SK-N-SH treated with all-trans-retinoic acid at 6 μM for 48 hours (cell line): ENCODE measurements at regions not wholly inside any gene's neighbourhood (a gene's known extent, or its start where the extent isn't known, plus 50 kb on each side); places are given as distances from the start of the nearest gene placed in this dataset.

Experiments
- ATAC-seq: fragments of 200-7000 bp; cut with Tn5 transposase; 3 replicates; pipeline ENCODE4 v1.9.1; 2020; ENCODE audit warnings: mild to moderate bottlenecking, moderate library complexity
- ARNTL ChIP-seq: fragments of 450-650 bp; formaldehyde crosslinking; IDR thresholded peaks from 2 replicates; pipeline ENCODE4 v1.5.0; 2020; ENCODE audit warnings: low read depth, mild to moderate bottlenecking, moderate library complexity, borderline replicate concordance
- CSDC2 ChIP-seq: fragments of 250-450 bp; sonication (Bioruptor Pico); IDR thresholded peaks from 2 replicates; pipeline ENCODE4 v1.5.0; 2020; ENCODE audit warnings: mild to moderate bottlenecking, moderate library complexity
- ESRRG ChIP-seq: fragments of 250-450 bp; sonication (Bioruptor Pico); IDR thresholded peaks from 2 replicates; pipeline ENCODE4 v1.6.1; 2021; ENCODE audit warnings: mild to moderate bottlenecking
- GLIS3 ChIP-seq: fragments of 250-450 bp; sonication (Bioruptor Pico); IDR thresholded peaks from 2 replicates; pipeline ENCODE4 v1.5.0; 2020; ENCODE audit warnings: mild to moderate bottlenecking, moderate library complexity
- ISL1 ChIP-seq: fragments of 250-450 bp; sonication (Bioruptor Pico); IDR thresholded peaks from 2 replicates; pipeline ENCODE4 v2.1.2; 2022; ENCODE audit warnings: mild to moderate bottlenecking, moderate library complexity
- OSR1 ChIP-seq: fragments of 250-450 bp; sonication (Bioruptor Pico); IDR thresholded peaks from 2 replicates; pipeline ENCODE4 v1.8.0; 2022; ENCODE audit warnings: moderate library complexity, mild to moderate bottlenecking, inconsistent platforms
- POU6F1 ChIP-seq: fragments of 250-450 bp; sonication (Bioruptor Pico); IDR thresholded peaks from 2 replicates; pipeline ENCODE4 v1.8.0; 2021; ENCODE audit warnings: low read depth, mild to moderate bottlenecking, moderate library complexity, borderline replicate concordance
- PPARA ChIP-seq: fragments of 250-450 bp; sonication (Bioruptor Pico); IDR thresholded peaks from 2 replicates; pipeline ENCODE4 v1.5.0; 2020; ENCODE audit warnings: mild to moderate bottlenecking, borderline replicate concordance
- RARB ChIP-seq: fragments of 250-450 bp; sonication (Bioruptor Pico); IDR thresholded peaks from 2 replicates; pipeline ENCODE4 v1.8.0; 2021; ENCODE audit warnings: mild to moderate bottlenecking, moderate library complexity
- SNAI2 ChIP-seq: fragments of 250-450 bp; sonication (Bioruptor Pico); IDR thresholded peaks from 2 replicates; pipeline ENCODE4 v1.5.0; 2020; ENCODE audit warnings: mild to moderate bottlenecking, moderate library complexity
- TCF4 ChIP-seq: fragments of 250-450 bp; sonication (Bioruptor Pico); IDR thresholded peaks from 2 replicates; pipeline ENCODE4 v1.8.0; 2021; ENCODE audit warnings: mild to moderate bottlenecking, moderate library complexity, borderline replicate concordance
- TOX ChIP-seq: fragments of 250-450 bp; sonication (Bioruptor Pico); IDR thresholded peaks from 2 replicates; pipeline ENCODE4 v1.8.0; 2021; ENCODE audit warnings: mild to moderate bottlenecking, moderate library complexity, borderline replicate concordance
- TSHZ2 ChIP-seq: fragments of 250-450 bp; sonication (Bioruptor Pico); IDR thresholded peaks from 2 replicates; pipeline ENCODE4 v1.5.0; 2020; ENCODE audit warnings: mild to moderate bottlenecking, moderate library complexity
- ZC3H10 ChIP-seq: fragments of 250-450 bp; sonication (Bioruptor Pico); IDR thresholded peaks from 2 replicates; pipeline ENCODE4 v1.5.1; 2021; ENCODE audit warnings: mild to moderate bottlenecking, moderate library complexity
- ZFP30 ChIP-seq: fragments of 450-650 bp; formaldehyde crosslinking; IDR thresholded peaks from 2 replicates; pipeline ENCODE4 v1.5.0; 2022; ENCODE audit warnings: mild to moderate bottlenecking, moderate library complexity
- ZNF70 ChIP-seq: fragments of 450-650 bp; formaldehyde crosslinking; IDR thresholded peaks from 2 replicates; pipeline ENCODE4 v1.5.0; 2020; ENCODE audit warnings: mild to moderate bottlenecking, moderate library complexity
- ZNF8 ChIP-seq: fragments of 450-650 bp; formaldehyde crosslinking; IDR thresholded peaks from 2 replicates; pipeline ENCODE4 v1.5.0; 2020; ENCODE audit warnings: mild to moderate bottlenecking, moderate library complexity
- TF ChIP-seq, protein P1 (sequence below): fragments of 250-450 bp; sonication (Bioruptor Pico); IDR thresholded peaks from 2 replicates; pipeline ENCODE4 v1.5.1; 2021; ENCODE audit warnings: mild to moderate bottlenecking, moderate library complexity
- TF ChIP-seq, protein P2 (sequence below): fragments of 250-450 bp; sonication (Bioruptor Pico); IDR thresholded peaks from 2 replicates; pipeline ENCODE4 v1.8.0; 2020; ENCODE audit warnings: mild to moderate bottlenecking, moderate library complexity, borderline replicate concordance
- TF ChIP-seq, protein P3 (sequence below): fragments of 250-450 bp; sonication (Bioruptor Pico); IDR thresholded peaks from 2 replicates; pipeline ENCODE4 v1.5.1; 2020; ENCODE audit warnings: low read depth, mild to moderate bottlenecking, moderate library complexity

DNA sequence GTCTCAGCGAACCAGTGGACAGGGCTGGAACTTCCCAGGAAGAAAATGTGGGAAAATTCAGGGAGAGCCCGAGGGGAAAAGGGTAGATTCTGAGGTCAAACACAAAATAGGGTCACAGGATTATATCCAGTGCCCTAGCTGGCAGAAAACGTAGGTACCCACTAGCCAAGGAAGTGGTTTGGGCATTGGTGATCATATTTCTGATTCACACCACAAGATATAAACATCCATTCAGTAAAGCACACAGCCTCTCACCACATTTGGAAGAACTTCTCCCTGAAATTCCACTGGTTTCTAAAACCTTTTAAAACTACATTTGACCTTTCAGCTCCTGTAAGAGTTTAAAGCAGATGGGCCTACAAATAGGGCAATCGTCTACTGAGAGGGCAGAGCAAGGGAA is 186.9 kb downstream of the TTC32 start (continued):
- TF ChIP-seq, protein P1, sequence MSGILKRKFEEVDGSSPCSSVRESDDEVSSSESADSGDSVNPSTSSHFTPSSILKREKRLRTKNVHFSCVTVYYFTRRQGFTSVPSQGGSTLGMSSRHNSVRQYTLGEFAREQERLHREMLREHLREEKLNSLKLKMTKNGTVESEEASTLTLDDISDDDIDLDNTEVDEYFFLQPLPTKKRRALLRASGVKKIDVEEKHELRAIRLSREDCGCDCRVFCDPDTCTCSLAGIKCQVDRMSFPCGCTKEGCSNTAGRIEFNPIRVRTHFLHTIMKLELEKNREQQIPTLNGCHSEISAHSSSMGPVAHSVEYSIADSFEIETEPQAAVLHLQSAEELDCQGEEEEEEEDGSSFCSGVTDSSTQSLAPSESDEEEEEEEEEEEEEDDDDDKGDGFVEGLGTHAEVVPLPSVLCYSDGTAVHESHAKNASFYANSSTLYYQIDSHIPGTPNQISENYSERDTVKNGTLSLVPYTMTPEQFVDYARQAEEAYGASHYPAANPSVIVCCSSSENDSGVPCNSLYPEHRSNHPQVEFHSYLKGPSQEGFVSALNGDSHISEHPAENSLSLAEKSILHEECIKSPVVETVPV (CRISPR knock-in tag): no peak

- ATAC-seq: no peak
- no peak for TF ChIP-seq PPARA (CRISPR knock-in tag)
- TF ChIP-seq OSR1: no peak
- TF ChIP-seq RARB (CRISPR knock-in tag): no peak
- no peak for TF ChIP-seq POU6F1 (CRISPR knock-in tag)
- TF ChIP-seq CSDC2 (CRISPR knock-in tag): no peak
- TF ChIP-seq ESRRG (CRISPR knock-in tag): no peak
- no peak for TF ChIP-seq ZNF70
- no peak for TF ChIP-seq GLIS3 (CRISPR knock-in tag)
- TF ChIP-seq ARNTL: no peak
- no peak for TF ChIP-seq TOX (CRISPR knock-in tag)
- no peak for TF ChIP-seq ZNF8 (CRISPR knock-in tag)
- TF ChIP-seq ZC3H10 (CRISPR knock-in tag): no peak
- TF ChIP-seq, protein P2, sequence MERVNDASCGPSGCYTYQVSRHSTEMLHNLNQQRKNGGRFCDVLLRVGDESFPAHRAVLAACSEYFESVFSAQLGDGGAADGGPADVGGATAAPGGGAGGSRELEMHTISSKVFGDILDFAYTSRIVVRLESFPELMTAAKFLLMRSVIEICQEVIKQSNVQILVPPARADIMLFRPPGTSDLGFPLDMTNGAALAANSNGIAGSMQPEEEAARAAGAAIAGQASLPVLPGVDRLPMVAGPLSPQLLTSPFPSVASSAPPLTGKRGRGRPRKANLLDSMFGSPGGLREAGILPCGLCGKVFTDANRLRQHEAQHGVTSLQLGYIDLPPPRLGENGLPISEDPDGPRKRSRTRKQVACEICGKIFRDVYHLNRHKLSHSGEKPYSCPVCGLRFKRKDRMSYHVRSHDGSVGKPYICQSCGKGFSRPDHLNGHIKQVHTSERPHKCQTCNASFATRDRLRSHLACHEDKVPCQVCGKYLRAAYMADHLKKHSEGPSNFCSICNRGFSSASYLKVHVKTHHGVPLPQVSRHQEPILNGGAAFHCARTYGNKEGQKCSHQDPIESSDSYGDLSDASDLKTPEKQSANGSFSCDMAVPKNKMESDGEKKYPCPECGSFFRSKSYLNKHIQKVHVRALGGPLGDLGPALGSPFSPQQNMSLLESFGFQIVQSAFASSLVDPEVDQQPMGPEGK (CRISPR knock-in tag): no peak
Observed at GRCh38 chr2:19712850-19713249, 188.9 kb downstream of the TTC32 start.

GRCh38 chr2:19711470-19712372 is 190.1 kb downstream of the TTC32 start:
- TF ChIP-seq TSHZ2 (CRISPR knock-in tag) (no peak), ARNTL (no peak), TCF4 (no peak), ESRRG (CRISPR knock-in tag) (no peak), ZC3H10 (CRISPR knock-in tag) (no peak)
- TF ChIP-seq, protein P1 (CRISPR knock-in tag): no peak
- peak; percentile 55 for ATAC-seq

DNA sequence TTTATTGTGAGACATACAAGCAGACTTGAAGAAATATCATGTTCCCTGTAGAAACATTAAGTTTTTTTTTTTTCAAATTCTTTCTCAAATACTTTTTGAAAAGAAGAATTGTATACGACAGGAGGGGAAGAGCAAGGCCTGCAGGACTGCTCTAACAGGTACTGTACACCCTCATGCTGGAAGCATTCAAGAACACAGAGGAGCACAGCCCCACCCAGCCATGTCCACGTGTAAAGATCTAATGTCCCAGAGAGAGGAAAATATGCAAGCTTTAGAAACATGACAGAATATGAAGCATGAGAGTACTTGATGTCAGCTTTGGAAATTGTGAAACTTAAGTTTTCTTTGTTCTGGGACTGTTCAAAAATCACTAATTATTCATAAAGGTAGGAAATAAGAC is 191.6 kb downstream of the TTC32 start:
- TF ChIP-seq SNAI2 (no peak), RARB (CRISPR knock-in tag) (no peak), CSDC2 (CRISPR knock-in tag) (no peak), ISL1 (CRISPR knock-in tag) (no peak), ZFP30 (CRISPR knock-in tag) (no peak), ESRRG (CRISPR knock-in tag) (no peak), TSHZ2 (CRISPR knock-in tag) (no peak)
- TF ChIP-seq, protein P3, sequence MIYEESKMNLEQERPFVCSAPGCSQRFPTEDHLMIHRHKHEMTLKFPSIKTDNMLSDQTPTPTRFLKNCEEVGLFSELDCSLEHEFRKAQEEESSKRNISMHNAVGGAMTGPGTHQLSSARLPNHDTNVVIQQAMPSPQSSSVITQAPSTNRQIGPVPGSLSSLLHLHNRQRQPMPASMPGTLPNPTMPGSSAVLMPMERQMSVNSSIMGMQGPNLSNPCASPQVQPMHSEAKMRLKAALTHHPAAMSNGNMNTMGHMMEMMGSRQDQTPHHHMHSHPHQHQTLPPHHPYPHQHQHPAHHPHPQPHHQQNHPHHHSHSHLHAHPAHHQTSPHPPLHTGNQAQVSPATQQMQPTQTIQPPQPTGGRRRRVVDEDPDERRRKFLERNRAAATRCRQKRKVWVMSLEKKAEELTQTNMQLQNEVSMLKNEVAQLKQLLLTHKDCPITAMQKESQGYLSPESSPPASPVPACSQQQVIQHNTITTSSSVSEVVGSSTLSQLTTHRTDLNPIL (CRISPR knock-in tag): no peak
- ATAC-seq: no peak
